H1 (cell line): ENCODE measurements at regions not wholly inside any gene's neighbourhood (a gene's known extent, or its start where the extent isn't known, plus 50 kb on each side); places are given as distances from the start of the nearest gene placed in this dataset.

ENCODE experiments used
- ATF3 ChIP-seq: IDR thresholded peaks from 2 replicates; pipeline ENCODE4 v1.6.1; 2011; ENCODE audit warnings: low read depth, mild to moderate bottlenecking, low read length; ENCODE audit not compliant: insufficient read depth
- CREB1 ChIP-seq: IDR thresholded peaks from 2 replicates; pipeline ENCODE4 v1.6.1; 2012; ENCODE audit warnings: inconsistent platforms
- CTCF ChIP-seq, 3 experiments: IDR thresholded peaks; 1 replicate in 2 of 3; 2 replicates in 1 of 3; pipeline versions ENCODE4 v1.5.1 to v1.6.1; 2011; ENCODE audit warnings: low read length in 3 of 3, mild to moderate bottlenecking in 3 of 3, inconsistent platforms in 2 of 3, low read depth in 1 of 3, moderate library complexity in 1 of 3; ENCODE audit not compliant: insufficient read depth in 1 of 3; ENCODE audit errors: control extremely low read depth in 1 of 3
- EZH2 ChIP-seq: fragments of 200-600 bp; sonication (generic); IDR thresholded peaks from 2 replicates; pipeline ENCODE4 v1.7.1; 2012; ENCODE audit warnings: low read depth, mild to moderate bottlenecking, moderate library complexity, low read length, inconsistent platforms; ENCODE audit not compliant: severe bottlenecking
- FOSL1 ChIP-seq: IDR thresholded peaks from 2 replicates; pipeline ENCODE4 v1.6.1; 2011; ENCODE audit warnings: mild to moderate bottlenecking, low read depth, low read length, moderate library complexity; ENCODE audit not compliant: insufficient read depth
- GABPA ChIP-seq: IDR thresholded peaks from 2 replicates; pipeline ENCODE4 v1.6.1; 2011; ENCODE audit warnings: mild to moderate bottlenecking, low read length, moderate library complexity, borderline replicate concordance; ENCODE audit not compliant: insufficient read depth
- JUND ChIP-seq: IDR thresholded peaks from 2 replicates; pipeline ENCODE4 v1.6.1; 2011; ENCODE audit warnings: mild to moderate bottlenecking, improper control_type of control experiment, low read length
- KDM1A ChIP-seq: fragments of 200-600, 300-600 bp; sonication (generic); IDR thresholded peaks from 2 replicates; pipeline ENCODE4 v1.7.1; 2016; ENCODE audit warnings: mild to moderate bottlenecking, low read length, borderline replicate concordance
- MAX ChIP-seq: IDR thresholded peaks from 2 replicates; pipeline ENCODE4 v1.6.1; 2012; ENCODE audit warnings: inconsistent platforms
- POLR2A ChIP-seq, 2 experiments: IDR thresholded peaks; 1 replicate in 1 of 2; 2 replicates in 1 of 2; pipeline ENCODE4 v1.6.1; 2011; ENCODE audit warnings: low read depth in 2 of 2, low read length in 2 of 2, mild to moderate bottlenecking in 2 of 2; ENCODE audit errors: control extremely low read depth in 1 of 2
- POLR2AphosphoS5 ChIP-seq: IDR thresholded peaks from 2 replicates; pipeline ENCODE4 v1.6.1; 2011; ENCODE audit warnings: low read depth, low read length
- POU5F1 ChIP-seq: IDR thresholded peaks from 2 replicates; pipeline ENCODE4 v1.6.1; 2011; ENCODE audit warnings: low read depth, mild to moderate bottlenecking, low read length, moderate library complexity
- SIN3A ChIP-seq, 2 experiments: IDR thresholded peaks in 1 of 2; conservative IDR thresholded peaks in 1 of 2; 2 replicates each; pipeline ENCODE4 v1.6.1; 2011 to 2012; ENCODE audit warnings: low read length in 2 of 2, improper control_type of control experiment in 1 of 2, low read depth in 1 of 2, mild to moderate bottlenecking in 1 of 2
- TAF1 ChIP-seq: IDR thresholded peaks from 2 replicates; pipeline ENCODE4 v1.6.1; 2011; ENCODE audit warnings: mild to moderate bottlenecking, low read depth, low read length

GRCh38 chr10:29881811-29882210 lies 177.6 kb downstream of the JCAD start:
- no peak for TF ChIP-seq KDM1A
- TF ChIP-seq POLR2A (IDR thresholded peaks at IDR 0.05; ENCODE audit: control extremely low read depth in 1 of 2, low read depth in 2 of 2, low read length in 2 of 2), result no peak
- no peak for TF ChIP-seq MAX
- no peak for TF ChIP-seq GABPA
- TF ChIP-seq CTCF (IDR thresholded peaks at IDR 0.05; ENCODE audit: control extremely low read depth in 1 of 3, insufficient read depth in 1 of 3, low read depth in 1 of 3, low read length in 3 of 3), result no peak
- TF ChIP-seq POLR2AphosphoS5, result no peak
- no peak for TF ChIP-seq ATF3
- no peak for TF ChIP-seq TAF1
- TF ChIP-seq CREB1, result no peak
- TF ChIP-seq JUND, result no peak
- TF ChIP-seq FOSL1, result no peak
- no peak for TF ChIP-seq POU5F1
- TF ChIP-seq EZH2, result no peak
- TF ChIP-seq SIN3A (conservative IDR thresholded peaks at IDR 0.05 in 1 of 2, IDR thresholded peaks at IDR 0.05 in 1 of 2; ENCODE audit: low read depth in 1 of 2, low read length in 2 of 2), result no peak
